GM19324 (cell line): ENCODE measurements at regions not wholly inside any gene's neighbourhood (a gene's known extent, or its start where the extent isn't known, plus 50 kb on each side); places are given as distances from the start of the nearest gene placed in this dataset.

Experiments used
- ATAC-seq: cut with Tn5 transposase; IDR thresholded peaks from one replicate; pipeline ENCODE4 v1.9.1; 2021; ENCODE audit warnings: mild to moderate bottlenecking, moderate library complexity; ENCODE audit not compliant: unreplicated experiment, low FRiP score

GRCh38 chr2:151197184-151198108, 64.2 kb downstream of the RBM43 start:
- no peak for ATAC-seq

- ATAC-seq = no peak
Measured at GRCh38 chr2:151193576-151193975, 68.1 kb downstream of the RBM43 start.

- ATAC-seq = no peak
Measured at GRCh38 chr2:151192681-151193080, 69.0 kb downstream of the RBM43 start.

GRCh38 chr2:151191001-151191400, 70.7 kb downstream of the RBM43 start:
- ATAC-seq = no peak

GRCh38 chr2:151189125-151189524, 72.5 kb downstream of the RBM43 start:
- ATAC-seq = no peak

GRCh38 chr2:151186011-151186410, 75.7 kb downstream of the RBM43 start:
- ATAC-seq = no peak

GRCh38 chr2:151182899-151183809, 78.5 kb downstream of the RBM43 start:
- no peak for ATAC-seq

GRCh38 chr2:151182396-151182795, 79.3 kb downstream of the RBM43 start:
- ATAC-seq = no peak

- no peak for ATAC-seq
Measured at GRCh38 chr2:151181524-151181923, 80.1 kb downstream of the RBM43 start.

GRCh38 chr2:151180123-151180522, 81.5 kb downstream of the RBM43 start:
- no peak for ATAC-seq

- no peak for ATAC-seq
Measured at GRCh38 chr2:151178207-151178606, 83.5 kb downstream of the RBM43 start.

GRCh38 chr2:151177756-151178155, 83.9 kb downstream of the RBM43 start:
- ATAC-seq = no peak

- no peak for ATAC-seq
Measured at GRCh38 chr2:151176661-151177060, 85.0 kb downstream of the RBM43 start.

- no peak for ATAC-seq
Measured at GRCh38 chr2:151175864-151176263, 85.8 kb downstream of the RBM43 start.

- ATAC-seq = no peak
Measured at GRCh38 chr2:151174127-151174526, 87.5 kb downstream of the RBM43 start.

GRCh38 chr2:151171186-151171585, 90.5 kb downstream of the RBM43 start:
- no peak for ATAC-seq

GRCh38 chr2:151166410-151166809, 95.3 kb downstream of the RBM43 start:
- ATAC-seq = no peak

- no peak for ATAC-seq
Measured at GRCh38 chr2:151165105-151165684, 96.5 kb downstream of the RBM43 start.

- no peak for ATAC-seq
Measured at GRCh38 chr2:151161821-151162551, 99.7 kb downstream of the RBM43 start.

- no peak for ATAC-seq
Measured at GRCh38 chr2:151159109-151159662, 102.5 kb downstream of the RBM43 start.
